Uterus (tissue), 3 donors: ENCODE measurements at regions not wholly inside any gene's neighbourhood (a gene's known extent, or its start where the extent isn't known, plus 50 kb on each side); places are given as distances from the start of the nearest gene placed in this dataset.
"Not testable (repeated sequence)": the region's sequence is repeated elsewhere in the genome, so short reads cannot be mapped to it uniquely, and the experiment has no call there.

Experiments used
- DNase-seq, 2 donors: peaks; one replicate each; pipeline ENCODE4 v3.0.0-alpha.2; 2019 to 2020
- H3K27ac ChIP-seq, 2 donors: fragments of 200-600 bp; sonication (generic); 1 replicate in 1 of 2; 2 replicates in 1 of 2; pipeline ENCODE4 v1.5.1; 2016 to 2018
- H3K27me3 ChIP-seq, 2 donors: fragments of 200-600 bp; sonication (generic); one replicate each; pipeline ENCODE4 v1.5.1; 2018 to 2019; ENCODE audit warnings: control low read depth in 1 of 2
- H3K36me3 ChIP-seq, 2 donors: fragments of 200-600 bp; sonication (generic); one replicate each; pipeline ENCODE4 v1.5.1; 2019; ENCODE audit warnings: control low read depth in 1 of 2
- H3K4me1 ChIP-seq, 2 donors: fragments of 200-600 bp; sonication (generic); one replicate each; pipeline ENCODE4 v1.5.1; 2018 to 2019; ENCODE audit warnings: control low read depth in 1 of 2
- H3K4me3 ChIP-seq, 2 donors: fragments of 200-600 bp; sonication (generic); 1 replicate in 1 of 2; 2 replicates in 1 of 2; pipeline ENCODE4 v1.5.1; 2018 to 2019; ENCODE audit warnings: mild to moderate bottlenecking in 1 of 2
- H3K9me3 ChIP-seq, 2 donors: fragments of 200-600 bp; sonication (generic); one replicate each; pipeline ENCODE4 v1.5.1; 2019; ENCODE audit warnings: control low read depth in 1 of 2
- POLR2A ChIP-seq, 2 donors: fragments of 450-650 bp; IDR thresholded peaks; one replicate each; pipeline ENCODE4 v1.6.1; 2016; ENCODE audit warnings: antibody characterized with exemption in 2 of 2, mild to moderate bottlenecking in 1 of 2, moderate library complexity in 1 of 2
- intact Hi-C: fragments of 100-400 bp; cut with DNase I; formaldehyde crosslinking; loops from one replicate; pipeline ENCODE4 v1.15.1; 2023; ENCODE audit warnings: low total_unique reads
- TF ChIP-seq, protein P1 (sequence below), 4 experiments: fragments of 200-600 bp in 2 of 4; fragments of 450-650 bp in 2 of 4; sonication (generic) in 2 of 4; IDR thresholded peaks; one replicate each; pipeline ENCODE4 v1.5.1; 2016 to 2019; ENCODE audit warnings: antibody characterized with exemption in 4 of 4, mild to moderate bottlenecking in 2 of 4, moderate library complexity in 1 of 4
- donor health status: DM: yes; HTN: yes; CAD: no.

DNA sequence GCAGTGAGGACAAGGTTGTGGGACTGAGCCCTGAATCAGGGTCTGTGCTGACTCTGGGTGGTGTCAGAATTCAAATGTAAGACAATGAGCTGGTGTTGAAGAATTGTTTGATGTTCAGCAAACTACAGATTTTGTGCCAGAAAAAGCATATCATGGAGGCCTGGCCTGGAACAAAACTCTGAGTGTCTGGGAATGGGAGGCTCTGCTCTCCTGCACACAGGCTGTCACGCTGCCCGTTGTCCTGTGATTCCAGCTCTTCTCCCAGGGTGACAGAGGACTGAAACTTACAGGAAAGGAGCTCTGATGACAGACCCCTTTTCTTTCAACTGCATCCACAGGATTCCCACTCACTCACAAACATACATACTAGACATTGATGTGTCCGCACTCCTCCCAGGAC is 120.1 kb downstream of the ZNF486 start:
- no peak overlapping the region for H3K27ac ChIP-seq
- no peak for DNase-seq
- intact Hi-C loops: no loop called here
- H3K9me3 ChIP-seq: no peaks in the 10 kb centered on the region
- no peak overlapping the region for H3K4me3 ChIP-seq
- H3K4me1 ChIP-seq: no peaks in the 10 kb centered on the region
- H3K27me3 ChIP-seq: no peaks in the 10 kb centered on the region
- H3K36me3 ChIP-seq: no peaks in the 10 kb centered on the region
- no peak for TF ChIP-seq POLR2A (IDR thresholded peaks at IDR 0.05)
- TF ChIP-seq, protein P1, sequence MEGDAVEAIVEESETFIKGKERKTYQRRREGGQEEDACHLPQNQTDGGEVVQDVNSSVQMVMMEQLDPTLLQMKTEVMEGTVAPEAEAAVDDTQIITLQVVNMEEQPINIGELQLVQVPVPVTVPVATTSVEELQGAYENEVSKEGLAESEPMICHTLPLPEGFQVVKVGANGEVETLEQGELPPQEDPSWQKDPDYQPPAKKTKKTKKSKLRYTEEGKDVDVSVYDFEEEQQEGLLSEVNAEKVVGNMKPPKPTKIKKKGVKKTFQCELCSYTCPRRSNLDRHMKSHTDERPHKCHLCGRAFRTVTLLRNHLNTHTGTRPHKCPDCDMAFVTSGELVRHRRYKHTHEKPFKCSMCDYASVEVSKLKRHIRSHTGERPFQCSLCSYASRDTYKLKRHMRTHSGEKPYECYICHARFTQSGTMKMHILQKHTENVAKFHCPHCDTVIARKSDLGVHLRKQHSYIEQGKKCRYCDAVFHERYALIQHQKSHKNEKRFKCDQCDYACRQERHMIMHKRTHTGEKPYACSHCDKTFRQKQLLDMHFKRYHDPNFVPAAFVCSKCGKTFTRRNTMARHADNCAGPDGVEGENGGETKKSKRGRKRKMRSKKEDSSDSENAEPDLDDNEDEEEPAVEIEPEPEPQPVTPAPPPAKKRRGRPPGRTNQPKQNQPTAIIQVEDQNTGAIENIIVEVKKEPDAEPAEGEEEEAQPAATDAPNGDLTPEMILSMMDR (IDR thresholded peaks at IDR 0.05): no peak

DNA sequence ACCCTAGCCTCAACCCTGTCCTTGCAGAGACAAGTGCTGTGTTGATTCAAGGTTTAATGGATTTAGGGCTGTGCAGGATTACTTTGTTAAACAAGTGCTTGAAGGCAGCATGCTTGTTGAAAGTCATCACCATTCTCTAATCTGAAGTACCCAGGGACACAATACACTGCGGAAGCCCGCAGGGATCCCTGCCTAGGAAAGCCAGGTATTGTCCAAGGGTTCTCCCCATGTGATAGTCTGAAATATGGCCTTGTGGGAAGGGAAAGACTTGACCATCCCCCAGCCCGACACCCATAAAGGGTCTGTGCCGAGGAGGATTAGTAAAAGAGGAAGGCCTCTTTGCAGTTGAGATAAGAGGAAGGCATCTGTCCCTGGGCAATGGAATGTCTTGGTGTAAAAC is 118.9 kb downstream of the ZNF486 start:
- H3K4me3 ChIP-seq, H3K27me3 ChIP-seq, H3K4me1 ChIP-seq, H3K27ac ChIP-seq, H3K9me3 ChIP-seq, H3K36me3 ChIP-seq, DNase-seq, intact Hi-C loops: not testable (repeated sequence)

DNA sequence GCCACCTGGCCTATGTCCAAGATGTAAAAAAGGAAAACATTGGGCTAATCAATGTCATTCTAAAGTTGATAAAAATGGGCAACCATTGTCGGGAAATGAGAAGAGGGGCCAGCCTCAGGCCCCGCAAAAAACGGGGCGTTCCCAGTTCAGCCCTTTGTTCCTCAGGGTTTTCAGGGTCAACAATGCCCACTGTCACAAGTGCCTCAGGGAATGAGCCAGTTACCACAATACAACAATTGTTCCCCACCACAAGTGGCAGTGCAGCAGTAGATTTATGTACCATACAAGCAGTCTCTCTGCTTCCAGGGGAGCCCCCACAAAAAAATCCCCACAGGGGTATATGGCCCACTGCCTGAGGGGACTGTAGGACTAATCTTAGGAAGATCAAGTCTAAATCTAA is 112.5 kb downstream of the ZNF486 start:
- Histone ChIP-seq H3K4me3 (no peak overlapping the region), H3K36me3 (no peaks in the 10 kb centered on the region), H3K4me1 (no peaks in the 10 kb centered on the region), H3K27ac (no peak overlapping the region), H3K9me3 (no peaks in the 10 kb centered on the region), H3K27me3 (no peaks in the 10 kb centered on the region)
- TF ChIP-seq, protein P1 (IDR thresholded peaks at IDR 0.05): no peak
- TF ChIP-seq POLR2A (IDR thresholded peaks at IDR 0.05): no peak
- intact Hi-C loops: no loop called here
- DNase-seq: no peak

DNA sequence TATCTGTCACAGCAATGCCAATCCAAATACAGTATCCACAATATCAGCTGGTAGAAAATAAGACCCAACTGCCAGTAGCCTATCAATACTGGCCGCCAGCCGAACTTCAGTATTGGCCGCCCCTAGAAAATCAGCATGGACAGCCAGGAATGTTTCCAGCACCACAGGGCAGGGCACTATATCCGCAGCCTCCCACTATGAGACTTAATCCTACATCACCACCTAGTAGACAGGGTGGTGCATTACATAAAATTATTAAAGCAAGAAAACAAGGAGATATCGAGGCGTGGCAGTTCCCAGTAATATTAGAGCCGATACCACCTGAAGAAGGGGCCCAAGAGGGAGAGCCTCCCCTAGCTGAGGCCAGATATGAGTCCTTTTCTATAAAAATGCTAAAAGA is 111.3 kb downstream of the ZNF486 start:
- peak overlapping the region in 1 of 2 donors; percentile 25 for H3K27ac ChIP-seq
- H3K4me1 ChIP-seq: no peaks in the 10 kb centered on the region
- intact Hi-C loops: no loop called here
- no peaks in the 10 kb centered on the region for H3K27me3 ChIP-seq
- H3K4me3 ChIP-seq: no peak overlapping the region
- TF ChIP-seq POLR2A (IDR thresholded peaks at IDR 0.05): no peak
- TF ChIP-seq, protein P1 (IDR thresholded peaks at IDR 0.05): peak; percentile 33 to 78 (median 64)
- H3K36me3 ChIP-seq: no peaks in the 10 kb centered on the region
- peak in 1 of 2 donors; percentile 22 for DNase-seq
- H3K9me3 ChIP-seq: no peaks in the 10 kb centered on the region

DNA sequence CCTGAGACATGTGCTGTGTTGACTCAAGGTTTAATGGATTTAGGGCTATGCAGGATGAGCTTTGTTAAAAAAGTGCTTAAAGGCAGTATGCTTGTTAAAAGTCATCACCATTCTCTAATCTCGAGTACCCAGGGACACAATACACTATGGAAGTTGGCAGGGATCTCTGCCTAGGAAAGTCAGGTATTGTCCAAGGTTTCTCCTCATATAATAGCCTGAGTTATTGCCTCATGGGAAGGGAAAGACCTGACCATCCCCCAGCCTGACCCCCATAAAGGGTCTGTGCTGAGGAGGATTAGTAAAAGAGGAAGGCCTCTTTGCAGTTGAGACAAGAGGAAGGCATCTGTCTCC is 109.7 kb downstream of the ZNF486 start:
- H3K4me3 ChIP-seq, intact Hi-C loops, H3K27ac ChIP-seq, H3K9me3 ChIP-seq, H3K27me3 ChIP-seq, H3K36me3 ChIP-seq, H3K4me1 ChIP-seq, DNase-seq: not testable (repeated sequence)

DNA sequence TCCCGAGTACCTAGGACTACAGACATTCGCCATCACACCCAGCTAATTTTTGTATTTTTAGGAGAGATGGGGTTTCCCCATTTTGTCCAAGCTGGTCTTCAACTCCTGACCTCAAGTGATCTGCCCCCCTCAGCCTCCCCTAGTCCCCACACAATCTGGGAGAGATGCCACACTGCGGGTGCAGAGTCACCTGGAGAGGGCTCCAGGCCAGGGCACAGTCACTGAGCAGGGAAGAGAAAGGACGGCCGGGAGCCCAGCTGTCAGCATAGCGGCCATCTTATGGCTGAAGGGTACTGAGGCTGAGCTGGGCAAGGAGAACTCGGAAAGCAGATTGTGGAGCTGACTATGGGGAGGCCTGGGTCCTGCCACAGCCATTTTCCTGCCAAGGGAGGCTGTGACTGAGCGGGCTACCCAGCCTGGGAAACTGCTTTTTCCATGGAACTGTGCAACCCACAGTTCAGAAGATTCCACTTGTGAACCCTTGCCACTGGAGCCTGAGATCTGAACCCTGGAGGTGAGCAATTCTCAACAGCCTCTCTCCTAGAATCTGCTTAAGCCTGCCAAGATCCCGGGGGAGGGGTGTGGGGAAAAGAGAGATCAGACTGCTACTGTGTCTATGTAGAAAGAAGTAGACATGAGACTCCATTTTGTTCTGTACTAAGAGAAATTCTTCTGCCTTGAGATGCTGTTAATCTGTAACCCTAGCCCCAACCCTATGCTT is 109.2 kb downstream of the ZNF486 start:
- H3K27me3 ChIP-seq: no peaks in the 10 kb centered on the region
- H3K4me3 ChIP-seq: no peak overlapping the region
- no peak for DNase-seq
- no peaks in the 10 kb centered on the region for H3K36me3 ChIP-seq
- H3K4me1 ChIP-seq: no peaks in the 10 kb centered on the region
- no peaks in the 10 kb centered on the region for H3K9me3 ChIP-seq
- no peak for TF ChIP-seq POLR2A (IDR thresholded peaks at IDR 0.05)
- TF ChIP-seq, protein P1 (IDR thresholded peaks at IDR 0.05): no peak
- intact Hi-C loops: no loop called here
- H3K27ac ChIP-seq: no peak overlapping the region
